Thyroid gland (tissue), 4 donors: ENCODE measurements at regions not wholly inside any gene's neighbourhood (a gene's known extent, or its start where the extent isn't known, plus 50 kb on each side); places are given as distances from the start of the nearest gene placed in this dataset.

Source experiments
- DNase-seq, 2 donors: peaks; one replicate each; pipeline ENCODE4 v3.0.0-alpha.2; 2019
- H3K27ac ChIP-seq, 3 donors: fragments of 200-600 bp; sonication (generic); 1 replicate in 2 of 3; 2 replicates in 1 of 3; pipeline ENCODE4 v1.5.1; 2016 to 2019; ENCODE audit warnings: mild to moderate bottlenecking in 1 of 3, moderate library complexity in 1 of 3
- H3K27me3 ChIP-seq: fragments of 200-600 bp; sonication (generic); one replicate; pipeline ENCODE4 v1.5.1; 2019
- H3K36me3 ChIP-seq, 2 donors: fragments of 200-600 bp; sonication (generic); one replicate each; pipeline ENCODE4 v1.5.1; 2016 to 2019
- H3K4me1 ChIP-seq, 2 donors: fragments of 200-600 bp; sonication (generic); one replicate each; pipeline ENCODE4 v1.5.1; 2017 to 2019
- H3K4me3 ChIP-seq, 3 donors: fragments of 200-600 bp; sonication (generic); replicated peaks in 1 of 3; 1 replicate in 2 of 3; 2 replicates in 1 of 3; pipeline ENCODE4 v1.5.1; 2016; ENCODE audit warnings: mild to moderate bottlenecking in 1 of 3
- H3K9me3 ChIP-seq: fragments of 200-600 bp; sonication (generic); one replicate; pipeline ENCODE4 v1.5.1; 2017
- POLR2A ChIP-seq, 2 donors: fragments of 450-650 bp; IDR thresholded peaks; one replicate each; pipeline ENCODE4 v1.6.1; 2017; ENCODE audit warnings: antibody characterized with exemption in 2 of 2, mild to moderate bottlenecking in 2 of 2, moderate library complexity in 1 of 2
- WGBS, 2 donors: methylation state at CpG; one replicate each; pipeline ENCODE4 v1.1.5; 2017; 5-methylcytosine and 5-hydroxymethylcytosine counted together
- intact Hi-C: fragments of 100-400 bp; cut with DNase I; formaldehyde crosslinking; loops from one replicate; pipeline ENCODE4 v1.15.1; 2023
- TF ChIP-seq, protein P1 (sequence below), 6 experiments: fragments of 200-600 bp in 3 of 6; fragments of 450-650 bp in 3 of 6; sonication (generic) in 3 of 6; IDR thresholded peaks; one replicate each; pipeline ENCODE4 v1.5.1; 2016 to 2019; ENCODE audit warnings: antibody characterized with exemption in 6 of 6, mild to moderate bottlenecking in 2 of 6, inconsistent platforms in 1 of 6, moderate library complexity in 1 of 6

DNA sequence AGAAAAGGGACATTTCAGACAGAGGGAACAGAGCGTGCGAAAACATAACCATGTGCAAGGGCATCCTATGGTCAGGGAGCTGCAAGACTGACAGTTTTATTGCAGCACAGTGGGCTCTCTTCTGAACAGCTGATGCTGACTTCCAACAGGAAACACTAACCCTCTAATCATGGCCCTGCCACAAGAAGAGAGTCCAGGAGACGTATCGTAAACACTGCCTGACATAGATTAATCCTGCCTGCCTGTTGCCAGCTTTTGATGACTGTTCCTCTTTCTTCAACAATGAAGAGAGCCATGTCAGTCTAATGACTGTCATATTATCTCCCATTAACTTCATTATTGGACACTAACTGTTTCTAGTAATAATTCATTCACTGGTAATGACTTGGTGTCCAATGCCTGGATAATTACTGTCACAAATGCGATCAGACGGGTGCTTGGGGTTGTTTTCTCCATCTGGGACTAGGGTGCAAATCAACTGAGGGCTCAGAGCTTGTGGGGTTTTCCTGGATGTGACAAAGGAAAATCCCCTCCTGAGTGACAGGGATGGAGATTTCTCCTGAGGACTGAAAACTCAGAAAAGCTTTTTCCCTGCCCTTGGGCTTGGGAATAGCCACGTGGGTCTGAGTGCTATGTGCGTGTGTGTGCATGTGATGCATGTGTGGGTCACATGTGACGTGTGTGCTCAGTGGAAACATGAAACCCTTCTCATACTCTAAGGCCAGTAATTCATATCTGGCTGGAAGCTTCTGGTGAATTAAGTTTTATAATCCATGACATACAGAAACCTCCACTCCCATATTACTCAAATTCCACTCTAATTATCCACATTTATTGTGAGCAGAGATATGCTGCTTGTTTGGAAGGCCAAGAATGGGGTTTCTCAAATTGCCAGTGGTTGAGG, 144.0 kb upstream of the PLXNA2 start:
- Histone ChIP-seq H3K9me3 (no peaks in the 10 kb centered on the region), H3K27ac (no peak overlapping the region), H3K36me3 (no peaks in the 10 kb centered on the region), H3K27me3 (no peaks in the 10 kb centered on the region), H3K4me3 (no peak overlapping the region), H3K4me1 (no peaks in the 10 kb centered on the region)
- TF ChIP-seq POLR2A (IDR thresholded peaks at IDR 0.05) = no peak
- WGBS, 2 donors = 75 to 77% methylated on average over 9 of the region's 9 CpGs
- intact Hi-C loops = no loop called here
- DNase-seq = no peak

DNA sequence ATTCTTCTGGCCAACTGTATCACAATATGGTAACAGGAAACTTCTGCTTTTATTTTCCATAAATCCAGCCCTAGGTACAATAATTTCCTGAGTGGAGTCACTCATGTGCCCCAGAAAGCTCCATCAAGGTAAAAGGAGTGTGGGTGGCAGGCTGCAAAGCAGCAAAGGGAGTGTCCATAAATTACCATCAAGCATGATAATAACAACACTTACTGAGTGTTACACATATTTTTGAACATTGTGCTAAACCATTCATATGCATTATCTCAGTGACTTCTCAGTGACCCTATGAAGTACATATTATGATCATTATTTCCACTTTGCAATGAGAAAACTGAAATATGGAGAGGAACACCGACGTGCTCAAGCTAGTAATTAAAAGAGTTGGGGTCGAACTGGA, 149.2 kb upstream of the PLXNA2 start:
- Histone ChIP-seq H3K27ac (no peak overlapping the region), H3K4me3 (no peak overlapping the region), H3K4me1 (no peaks in the 10 kb centered on the region), H3K36me3 (no peaks in the 10 kb centered on the region), H3K9me3 (no peaks in the 10 kb centered on the region), H3K27me3 (no peaks in the 10 kb centered on the region)
- TF ChIP-seq, protein P1, sequence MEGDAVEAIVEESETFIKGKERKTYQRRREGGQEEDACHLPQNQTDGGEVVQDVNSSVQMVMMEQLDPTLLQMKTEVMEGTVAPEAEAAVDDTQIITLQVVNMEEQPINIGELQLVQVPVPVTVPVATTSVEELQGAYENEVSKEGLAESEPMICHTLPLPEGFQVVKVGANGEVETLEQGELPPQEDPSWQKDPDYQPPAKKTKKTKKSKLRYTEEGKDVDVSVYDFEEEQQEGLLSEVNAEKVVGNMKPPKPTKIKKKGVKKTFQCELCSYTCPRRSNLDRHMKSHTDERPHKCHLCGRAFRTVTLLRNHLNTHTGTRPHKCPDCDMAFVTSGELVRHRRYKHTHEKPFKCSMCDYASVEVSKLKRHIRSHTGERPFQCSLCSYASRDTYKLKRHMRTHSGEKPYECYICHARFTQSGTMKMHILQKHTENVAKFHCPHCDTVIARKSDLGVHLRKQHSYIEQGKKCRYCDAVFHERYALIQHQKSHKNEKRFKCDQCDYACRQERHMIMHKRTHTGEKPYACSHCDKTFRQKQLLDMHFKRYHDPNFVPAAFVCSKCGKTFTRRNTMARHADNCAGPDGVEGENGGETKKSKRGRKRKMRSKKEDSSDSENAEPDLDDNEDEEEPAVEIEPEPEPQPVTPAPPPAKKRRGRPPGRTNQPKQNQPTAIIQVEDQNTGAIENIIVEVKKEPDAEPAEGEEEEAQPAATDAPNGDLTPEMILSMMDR (IDR thresholded peaks at IDR 0.05) = no peak
- no peak for TF ChIP-seq POLR2A (IDR thresholded peaks at IDR 0.05)
- 76 to 81% methylated on average over 3 of the region's 3 CpGs for WGBS, 2 donors
- no peak for DNase-seq
- intact Hi-C loops = no loop called here

DNA sequence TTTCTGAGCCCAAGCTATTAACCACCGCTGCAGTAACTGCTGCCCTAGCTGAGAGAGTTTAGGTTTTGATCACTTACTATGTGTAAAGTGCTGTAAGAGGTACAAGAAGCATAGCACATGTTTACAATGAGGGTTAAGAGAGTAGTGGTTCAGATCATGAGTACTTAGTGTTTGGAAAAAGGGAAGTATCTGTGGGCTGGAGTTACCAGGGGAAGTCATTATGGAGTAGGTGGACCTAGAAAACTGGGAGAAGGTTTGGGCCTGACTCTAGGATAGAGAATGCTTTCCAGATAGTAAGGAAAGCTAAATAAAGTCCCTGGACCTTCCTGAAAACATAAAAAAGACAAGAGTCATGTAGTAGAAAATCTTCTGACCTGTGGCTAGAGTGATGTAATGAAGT, 149.6 kb upstream of the PLXNA2 start:
- intact Hi-C loops = no loop called here
- Histone ChIP-seq H3K9me3 (no peaks in the 10 kb centered on the region), H3K27me3 (no peaks in the 10 kb centered on the region), H3K4me1 (no peaks in the 10 kb centered on the region), H3K27ac (no peak overlapping the region), H3K36me3 (no peaks in the 10 kb centered on the region), H3K4me3 (no peak overlapping the region)
- DNase-seq = no peak
- 88 to 92% methylated on average over 1 of the region's 1 CpG for WGBS, 2 donors
- TF ChIP-seq, protein P1 (IDR thresholded peaks at IDR 0.05) = no peak
- no peak for TF ChIP-seq POLR2A (IDR thresholded peaks at IDR 0.05)

DNA sequence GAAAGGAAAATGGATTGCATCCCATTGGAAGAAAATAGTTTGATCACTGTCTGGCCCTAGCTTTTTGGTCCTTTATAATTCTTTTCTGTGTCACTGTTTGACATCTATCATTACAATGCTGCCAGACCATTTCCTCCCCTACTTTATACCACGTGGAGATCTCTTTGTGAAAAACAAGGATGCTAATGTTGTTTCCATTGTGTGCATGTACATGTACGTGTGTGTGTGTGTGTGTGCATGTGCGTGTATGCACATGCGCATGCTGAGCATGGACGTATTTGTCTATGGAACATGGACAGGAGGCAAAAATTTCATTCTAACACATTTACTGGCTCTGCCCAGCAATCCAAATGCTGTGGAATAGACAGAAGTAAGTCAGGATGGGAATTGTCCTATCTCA, 153.1 kb upstream of the PLXNA2 start:
- Histone ChIP-seq H3K9me3 (no peaks in the 10 kb centered on the region), H3K27ac (no peak overlapping the region), H3K4me1 (no peaks in the 10 kb centered on the region), H3K36me3 (no peaks in the 10 kb centered on the region), H3K4me3 (no peak overlapping the region), H3K27me3 (no peaks in the 10 kb centered on the region)
- WGBS, 2 donors = 76 to 87% methylated on average over 5 of the region's 5 CpGs
- no peak for DNase-seq
- intact Hi-C loops = no loop called here
- TF ChIP-seq, protein P1 (IDR thresholded peaks at IDR 0.05) = no peak
- TF ChIP-seq POLR2A (IDR thresholded peaks at IDR 0.05) = no peak

DNA sequence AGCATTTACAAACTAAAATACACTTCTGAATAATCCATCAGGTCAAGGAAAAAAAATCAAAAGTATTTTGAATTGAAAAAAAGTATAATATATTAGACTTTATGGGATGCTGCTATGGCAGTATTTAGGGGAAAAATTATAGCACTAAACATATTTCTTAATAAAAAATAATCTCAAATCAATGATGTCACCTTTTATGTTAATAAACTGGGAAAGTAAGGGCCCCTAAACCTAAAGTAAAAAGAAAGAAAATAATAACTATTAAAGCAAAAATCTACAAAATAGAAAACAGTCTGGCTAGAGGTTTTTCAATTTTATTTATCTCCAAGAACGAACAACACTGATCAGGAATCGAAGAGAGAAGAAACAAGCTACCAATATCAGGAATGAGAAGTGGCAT, 160.8 kb upstream of the PLXNA2 start:
- Histone ChIP-seq H3K9me3 (no peaks in the 10 kb centered on the region), H3K4me3 (no peak overlapping the region), H3K27ac (no peak overlapping the region), H3K36me3 (no peaks in the 10 kb centered on the region), H3K27me3 (no peaks in the 10 kb centered on the region), H3K4me1 (no peaks in the 10 kb centered on the region)
- 90 to 94% methylated on average over 2 of the region's 2 CpGs for WGBS, 2 donors
- no peak for DNase-seq
- intact Hi-C loops = no loop called here
- no peak for TF ChIP-seq POLR2A (IDR thresholded peaks at IDR 0.05)
- TF ChIP-seq, protein P1 (IDR thresholded peaks at IDR 0.05) = no peak
